GM19438 (cell line): ENCODE measurements at regions not wholly inside any gene's neighbourhood (a gene's known extent, or its start where the extent isn't known, plus 50 kb on each side); places are given as distances from the start of the nearest gene placed in this dataset.
"Not testable (repeated sequence)": the region's sequence is repeated elsewhere in the genome, so short reads cannot be mapped to it uniquely, and the experiment has no call there.

Experiments used
- ATAC-seq: cut with Tn5 transposase; IDR thresholded peaks from one replicate; pipeline ENCODE4 v1.9.1; 2021; ENCODE audit warnings: low read depth; ENCODE audit not compliant: unreplicated experiment

- no peak for ATAC-seq
These were observed 603.1 kb downstream of the MCTP2 start for GRCh38 chr15:94834494-94834893.

DNA sequence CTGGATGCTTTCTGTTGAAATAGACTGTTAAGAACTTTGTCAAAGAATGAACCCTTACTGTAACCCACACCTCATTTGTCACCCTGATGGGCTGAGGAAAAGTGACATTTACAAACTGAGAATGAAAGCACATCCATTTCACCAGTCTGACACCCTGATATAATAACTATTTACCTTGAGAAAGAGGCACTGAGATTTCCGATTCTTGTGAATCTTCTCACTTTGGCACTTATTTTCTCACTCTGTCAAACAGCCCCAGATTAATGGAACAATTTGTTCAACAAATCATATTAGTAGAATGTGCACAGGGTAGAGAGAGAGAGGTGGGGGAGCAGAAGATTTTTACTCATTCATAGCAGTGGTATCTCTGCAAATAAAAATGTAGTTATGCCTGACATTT, 606.9 kb downstream of the MCTP2 start:
- no peak for ATAC-seq

GRCh38 chr15:94840794-94841783, 609.7 kb downstream of the MCTP2 start:
- no peak for ATAC-seq

DNA sequence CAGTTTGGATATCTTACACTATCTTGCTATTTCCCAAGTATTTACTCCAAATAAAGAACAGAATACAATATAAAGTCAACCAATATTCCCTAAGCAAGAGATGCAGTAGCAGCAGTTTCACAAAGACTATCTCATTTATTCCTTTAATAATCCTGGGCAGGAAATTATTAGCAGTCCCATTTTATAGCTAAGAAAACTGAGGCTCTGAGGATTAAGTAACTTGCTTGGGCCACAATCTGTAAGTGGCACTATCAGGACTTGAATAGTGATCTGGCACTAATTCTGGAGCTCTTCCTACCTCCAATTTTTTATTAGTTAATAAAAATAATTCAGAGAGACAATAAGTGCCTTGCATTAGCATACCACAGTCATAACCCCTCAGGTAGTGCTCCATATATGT, 611.7 kb downstream of the MCTP2 start:
- ATAC-seq: no peak

- no peak for ATAC-seq
These were observed 612.8 kb downstream of the MCTP2 start for GRCh38 chr15:94844198-94844537.

DNA sequence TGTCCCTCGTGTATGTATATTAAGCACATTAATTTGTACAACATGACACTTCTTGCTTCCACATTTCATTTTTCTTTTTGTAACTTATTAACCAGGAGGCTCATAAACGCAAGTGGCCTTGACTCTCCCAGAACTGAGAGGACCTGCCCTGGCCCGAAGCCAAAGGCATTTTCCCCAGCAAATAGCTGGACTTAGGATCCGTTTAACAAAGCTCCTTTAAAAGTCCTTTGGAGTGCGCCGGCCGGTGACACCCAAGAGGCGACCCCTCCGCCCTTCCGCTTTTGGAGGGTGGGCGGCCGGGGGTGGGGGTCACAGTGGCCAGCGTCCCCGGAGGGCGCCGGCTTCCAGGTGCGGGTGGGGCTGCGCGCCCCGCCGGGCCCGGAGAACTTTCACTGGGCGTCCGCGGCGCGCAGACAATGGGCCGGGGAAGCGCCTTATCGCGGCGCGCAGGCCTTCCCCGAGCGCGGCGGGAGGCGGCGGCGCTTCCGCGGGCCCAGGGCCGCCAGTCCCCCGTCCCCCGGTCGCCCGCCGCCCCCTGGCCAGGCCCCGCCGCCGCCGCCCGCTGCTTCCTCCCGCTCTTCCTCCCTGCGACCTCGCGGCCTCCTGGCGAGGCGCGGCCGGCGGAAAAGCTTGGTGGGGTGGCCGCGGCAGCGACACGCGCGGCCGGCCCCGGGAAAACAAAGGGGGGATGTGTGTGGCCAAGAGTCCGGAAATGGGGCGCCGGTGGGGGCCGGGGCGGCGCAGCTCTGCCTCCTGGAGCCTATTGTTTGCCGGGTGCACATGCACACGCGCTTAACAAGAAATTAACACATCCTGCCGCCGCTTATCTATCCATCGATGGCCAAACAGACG, 613.4 kb downstream of the MCTP2 start:
- no peak for ATAC-seq

GRCh38 chr15:94845390-94845716, 614.0 kb downstream of the MCTP2 start:
- no peak for ATAC-seq

DNA sequence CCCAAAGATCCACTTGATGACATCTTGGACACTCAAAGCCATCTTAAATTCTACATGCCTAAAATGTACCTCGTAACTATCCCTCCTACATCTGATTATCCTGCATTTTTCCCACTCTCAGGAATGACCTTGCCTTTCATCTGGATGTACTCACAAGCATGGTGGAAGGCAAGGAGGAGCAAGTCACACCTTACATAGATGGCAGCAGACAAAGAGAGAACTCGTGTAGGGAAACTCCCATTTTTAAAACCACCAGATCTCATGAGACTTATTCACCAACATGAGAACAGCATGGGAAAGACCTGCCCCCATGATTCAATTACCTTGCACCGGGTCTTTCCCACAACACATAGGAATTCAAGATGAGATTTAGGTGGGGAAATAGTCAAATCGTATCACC, 616.0 kb downstream of the MCTP2 start:
- ATAC-seq: no peak

DNA sequence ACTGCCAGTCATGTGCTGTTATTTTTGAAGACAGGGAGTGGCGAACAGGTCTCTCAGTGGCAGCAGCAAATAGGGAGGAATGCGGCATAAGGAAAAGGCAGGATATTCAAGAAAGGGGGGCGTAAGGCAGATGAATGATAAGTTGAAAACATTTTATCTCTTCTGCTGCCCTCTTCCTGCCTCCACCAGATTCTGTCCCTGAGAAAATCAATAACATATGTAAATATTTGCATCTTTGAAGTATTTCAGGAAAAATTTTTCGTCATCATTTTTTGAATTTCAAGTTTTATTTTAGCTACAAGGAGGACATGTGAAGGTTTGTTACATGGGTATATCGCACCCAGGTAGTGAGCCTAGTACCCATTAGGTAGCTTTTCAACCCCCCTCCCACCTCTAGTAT, 616.7 kb downstream of the MCTP2 start:
- no peak for ATAC-seq

DNA sequence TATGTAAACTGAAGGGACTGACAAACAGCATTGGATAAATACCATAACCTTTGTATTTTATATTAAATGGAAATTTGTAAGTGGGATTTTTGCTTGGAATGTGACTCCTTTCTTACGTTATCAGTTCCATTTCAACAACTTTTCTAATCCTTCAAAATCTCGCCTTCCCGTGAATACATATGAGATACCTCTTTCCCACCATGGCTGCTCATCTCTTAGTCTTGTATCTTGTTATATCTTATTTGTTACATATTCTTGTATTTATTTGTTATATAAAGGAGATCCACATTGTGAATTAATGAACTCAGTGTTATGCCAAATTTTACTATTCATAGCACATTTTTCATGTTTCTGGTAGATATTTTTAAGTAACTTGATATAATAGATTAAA, 623.7 kb downstream of the MCTP2 start:
- ATAC-seq: no peak

- no peak for ATAC-seq
These were observed 624.3 kb downstream of the MCTP2 start for GRCh38 chr15:94855409-94856266.

DNA sequence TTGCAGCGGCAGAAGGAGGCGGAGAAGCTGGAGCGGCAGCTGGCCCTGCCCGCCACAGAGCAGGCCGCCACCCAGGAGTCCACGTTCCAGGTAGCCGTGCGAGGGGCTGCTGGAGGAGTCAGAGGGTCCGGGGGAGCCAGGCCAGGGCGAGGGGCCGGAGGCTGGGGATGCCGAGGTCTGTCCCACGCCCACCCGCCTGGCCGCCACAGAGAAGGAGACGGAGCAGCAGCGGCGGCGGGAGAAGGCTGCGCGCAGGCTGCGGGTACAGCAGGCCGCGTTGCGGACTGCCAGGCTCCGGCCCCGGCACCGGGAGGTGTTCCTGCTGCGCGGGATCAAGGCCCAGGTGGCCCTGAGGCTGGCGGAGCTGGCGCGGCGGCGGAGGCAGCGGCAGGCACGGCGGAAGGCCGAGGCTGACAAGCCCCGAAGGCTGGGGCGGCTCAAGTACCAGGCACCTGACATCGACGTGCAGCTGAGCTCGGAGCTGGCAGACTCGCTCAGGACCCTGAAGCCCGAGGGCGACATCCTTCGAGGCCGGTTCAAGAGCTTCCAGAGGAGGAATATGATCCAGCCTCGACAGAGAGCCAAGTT, 625.0 kb downstream of the MCTP2 start:
- no peak for ATAC-seq

DNA sequence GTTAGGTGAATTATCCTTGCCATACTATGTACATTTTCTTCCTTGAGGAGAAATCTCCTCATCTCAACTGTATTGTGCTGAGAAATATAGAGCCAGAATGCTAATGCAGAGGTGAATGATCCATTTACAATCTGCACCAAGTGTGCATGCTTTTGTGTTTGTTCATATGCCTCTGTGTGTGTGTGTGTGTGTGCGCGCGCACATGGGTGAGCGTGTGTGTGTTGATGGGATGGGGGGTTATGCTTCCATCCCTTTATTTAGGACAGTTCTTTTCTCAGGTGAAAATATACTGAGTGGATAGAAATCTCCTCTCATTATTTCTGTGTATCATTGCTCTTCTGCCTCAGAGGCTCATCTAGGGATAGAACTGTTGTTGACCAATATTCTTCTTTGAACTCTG, 626.1 kb downstream of the MCTP2 start:
- no peak for ATAC-seq

DNA sequence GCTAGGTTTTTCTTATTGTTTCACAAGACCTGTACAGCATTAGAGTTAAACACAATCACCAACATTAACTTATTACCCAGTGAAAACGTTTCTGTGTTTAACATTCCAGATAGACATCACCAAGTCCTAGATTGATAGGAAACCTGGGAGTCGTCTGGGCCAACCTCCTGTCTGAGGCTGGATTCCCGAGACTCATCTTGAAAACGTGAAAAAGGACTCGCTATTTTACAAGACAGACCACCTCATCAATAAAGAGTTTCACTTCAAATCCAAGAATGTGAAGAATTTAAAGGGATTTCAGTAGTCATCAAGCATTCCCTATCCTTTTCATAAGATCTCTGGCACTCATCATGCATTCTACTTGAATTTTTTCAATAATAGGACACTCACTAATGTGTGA, 626.6 kb downstream of the MCTP2 start:
- ATAC-seq: no peak

GRCh38 chr15:94858449-94858848, 627.1 kb downstream of the MCTP2 start:
- ATAC-seq: no peak

DNA sequence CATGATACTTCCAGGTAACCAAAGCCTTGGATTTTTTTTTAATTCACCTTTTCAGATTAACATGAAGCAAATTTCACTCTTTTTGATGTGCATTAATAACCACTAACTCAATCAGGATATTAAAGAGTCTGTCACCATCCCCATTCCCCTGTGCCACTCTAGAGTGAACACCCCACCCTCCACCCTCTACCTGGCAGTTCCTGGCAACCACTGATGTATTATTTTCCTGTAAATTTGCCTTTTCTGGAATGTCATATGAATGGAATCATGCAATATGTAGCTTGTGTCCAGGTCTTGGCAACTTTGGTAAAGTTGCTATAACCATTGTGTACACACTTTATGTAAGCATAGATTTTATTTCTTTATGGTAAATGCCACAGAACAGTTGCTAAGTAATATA, 627.6 kb downstream of the MCTP2 start:
- no peak for ATAC-seq

DNA sequence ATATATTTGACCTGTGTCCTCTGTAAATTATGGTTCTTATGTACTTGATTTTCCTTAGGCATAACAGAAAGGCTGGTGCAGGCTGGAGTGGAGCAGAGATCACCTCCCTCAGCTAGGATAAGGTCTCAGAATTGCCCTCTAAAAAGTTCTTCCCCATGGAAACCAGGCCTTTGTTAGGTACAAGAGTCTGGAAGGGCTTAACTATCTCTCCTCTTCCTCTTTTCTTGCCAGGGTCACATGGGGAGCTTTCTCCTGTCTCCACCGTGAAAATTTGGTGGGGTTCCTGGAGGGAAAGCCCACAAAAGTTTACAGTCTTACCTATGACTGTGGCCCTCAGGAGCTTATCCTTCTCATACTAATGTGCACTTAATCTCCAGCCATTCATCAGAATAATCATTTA, 633.2 kb downstream of the MCTP2 start:
- ATAC-seq: no peak

- ATAC-seq: not testable (repeated sequence)
These were observed 636.9 kb downstream of the MCTP2 start for GRCh38 chr15:94868265-94868664.

- ATAC-seq: no peak
These were observed 644.2 kb downstream of the MCTP2 start for GRCh38 chr15:94875550-94875949.

GRCh38 chr15:94877833-94878232, 646.5 kb downstream of the MCTP2 start:
- ATAC-seq: no peak
